H1 (cell line): ENCODE measurements at regions not wholly inside any gene's neighbourhood (a gene's known extent, or its start where the extent isn't known, plus 50 kb on each side); places are given as distances from the start of the nearest gene placed in this dataset.

Experiments
- CTCF ChIA-PET: fragments of 300-600 bp; sonication (Branson Sonifier 250); formaldehyde crosslinking; loops from one replicate; lab custom pipeline; 2021; ENCODE audit not compliant: partially characterized antibody; lab: Charles Lee
- POLR2A ChIA-PET: fragments of 300-600 bp; sonication (Branson Sonifier 250); formaldehyde crosslinking; loops from one replicate; lab custom pipeline; 2021; ENCODE audit warnings: inconsistent platforms; ENCODE audit not compliant: partially characterized antibody; lab: Charles Lee
- DNase-seq, 2 experiments: peaks; one replicate each; pipeline versions ENCODE4 v3.0.0 to v3.0.0-alpha.2; 2010 to 2022; ENCODE audit warnings: low spot score in 2 of 2, low read depth in 1 of 2, mixed read lengths in 1 of 2
- FAIRE-seq: peaks from 2 replicates; lab custom pipeline; 2011; peaks lifted over from hg19 to GRCh38; lab: Jason Lieb, UNC
- H2AFZ ChIP-seq: 2 replicates; pipeline ENCODE4 v1.8.1; 2012; ENCODE audit warnings: low read length, inconsistent platforms
- H2AK5ac ChIP-seq: 2 replicates; pipeline ENCODE4 v1.6.1; 2013; ENCODE audit warnings: low read depth, low read length
- H2BK120ac ChIP-seq: replicated peaks from 2 replicates; pipeline ENCODE3; 2013; ENCODE audit warnings: low read depth, low read length, inconsistent platforms
- H2BK12ac ChIP-seq: 2 replicates; pipeline ENCODE4 v1.6.1; 2013; ENCODE audit warnings: low read depth, low read length
- H2BK15ac ChIP-seq: 2 replicates; pipeline ENCODE4 v1.6.1; 2013; ENCODE audit warnings: low read length
- H2BK20ac ChIP-seq: 2 replicates; pipeline ENCODE4 v1.6.1; 2013; ENCODE audit warnings: low read length
- H2BK5ac ChIP-seq: 2 replicates; pipeline ENCODE4 v1.6.1; 2013; ENCODE audit warnings: low read depth, low read length
- H3K14ac ChIP-seq: 2 replicates; pipeline ENCODE4 v1.6.1; 2013; ENCODE audit warnings: inconsistent platforms; ENCODE audit not compliant: insufficient read length
- H3K18ac ChIP-seq: 2 replicates; pipeline ENCODE4 v1.6.1; 2013; ENCODE audit warnings: low read length; ENCODE audit errors: extremely low read depth
- H3K23ac ChIP-seq: 2 replicates; pipeline ENCODE4 v1.6.1; 2013; ENCODE audit warnings: inconsistent platforms; ENCODE audit not compliant: insufficient read length
- H3K23me2 ChIP-seq: 2 replicates; pipeline ENCODE4 v1.6.1; 2013; ENCODE audit warnings: low read depth, low read length
- H3K27ac ChIP-seq: 2 replicates; pipeline ENCODE4 v1.6.1; 2011; ENCODE audit warnings: low read depth, low read length, inconsistent platforms
- H3K27me3 ChIP-seq, 4 experiments: replicated peaks in 1 of 4; 1 replicate in 1 of 4; 2 replicates in 3 of 4; pipeline versions ENCODE4 v1.6.1 to v1.8.1; 2011 to 2013; ENCODE audit warnings: low read length in 3 of 4, mild to moderate bottlenecking in 3 of 4, inconsistent platforms in 2 of 4, mixed read lengths in 2 of 4, moderate library complexity in 1 of 4; ENCODE audit not compliant: control insufficient read depth in 3 of 4, insufficient read depth in 3 of 4; ENCODE audit errors: extremely low read depth in 1 of 4
- H3K36me3 ChIP-seq, 4 experiments: 2 replicates each; pipeline versions ENCODE4 v1.6.1 to v1.8.1; 2011 to 2013; ENCODE audit warnings: mild to moderate bottlenecking in 4 of 4, low read length in 3 of 4, moderate library complexity in 2 of 4, control low read depth in 1 of 4, inconsistent platforms in 1 of 4; ENCODE audit not compliant: insufficient read depth in 4 of 4, control insufficient read depth in 2 of 4
- H3K4ac ChIP-seq: replicated peaks from 2 replicates; pipeline ENCODE3; 2013; ENCODE audit warnings: low read length, low read depth, mixed read lengths, inconsistent platforms; ENCODE audit not compliant: insufficient read length
- H3K4me1 ChIP-seq, 4 experiments: replicated peaks in 1 of 4; 1 replicate in 1 of 4; 2 replicates in 3 of 4; pipeline versions ENCODE4 v1.6.1 to v1.8.1; 2011 to 2013; ENCODE audit warnings: low read length in 3 of 4, inconsistent platforms in 2 of 4, mixed read lengths in 1 of 4; ENCODE audit not compliant: insufficient read depth in 4 of 4, control insufficient read depth in 3 of 4
- H3K4me2 ChIP-seq, 2 experiments: 2 replicates each; pipeline versions ENCODE4 v1.6.1 to v1.8.1; 2011 to 2013; ENCODE audit warnings: low read depth in 2 of 2, low read length in 2 of 2, control low read depth in 1 of 2, inconsistent platforms in 1 of 2, mild to moderate bottlenecking in 1 of 2; ENCODE audit not compliant: insufficient read depth in 1 of 2
- H3K4me3 ChIP-seq, 4 experiments: fragments of 200-600, 300-600 bp in 1 of 4; sonication (generic), shearing (Covaris generic), sonication (Bioruptor Twin) in 1 of 4; 2 replicates each; pipeline versions ENCODE4 v1.5.1 to v1.8.1; 2011 to 2016; ENCODE audit warnings: low read length in 4 of 4, low read depth in 3 of 4, control low read depth in 2 of 4, inconsistent platforms in 2 of 4, mild to moderate bottlenecking in 2 of 4, mixed read lengths in 1 of 4, moderate library complexity in 1 of 4; ENCODE audit not compliant: insufficient read depth in 2 of 4; ENCODE audit errors: extremely low read depth in 1 of 4
- H3K56ac ChIP-seq: replicated peaks from 2 replicates; pipeline ENCODE3; 2013; ENCODE audit warnings: low read depth, mild to moderate bottlenecking, mixed read lengths, low read length, inconsistent platforms; ENCODE audit not compliant: insufficient read length
- H3K79me1 ChIP-seq: 2 replicates; pipeline ENCODE4 v1.6.1; 2013; ENCODE audit warnings: low read depth, low read length, control low read depth
- H3K79me2 ChIP-seq, 2 experiments: 2 replicates each; pipeline versions ENCODE4 v1.6.1 to v1.8.1; 2012 to 2013; ENCODE audit warnings: low read length in 2 of 2, mild to moderate bottlenecking in 2 of 2, inconsistent platforms in 1 of 2; ENCODE audit not compliant: insufficient read depth in 2 of 2, control insufficient read depth in 1 of 2
- H3K9ac ChIP-seq, 4 experiments: replicated peaks in 1 of 4; 1 replicate in 1 of 4; 2 replicates in 3 of 4; pipeline versions ENCODE4 v1.6.1 to v1.8.1; 2011 to 2013; ENCODE audit warnings: low read depth in 3 of 4, low read length in 3 of 4, control low read depth in 2 of 4, mild to moderate bottlenecking in 2 of 4, moderate library complexity in 2 of 4, inconsistent platforms in 1 of 4; ENCODE audit errors: extremely low read depth in 1 of 4
- H3K9me3 ChIP-seq, 2 experiments: 2 replicates each; pipeline versions ENCODE4 v1.6.1 to v1.8.1; 2012 to 2013; ENCODE audit warnings: mild to moderate bottlenecking in 2 of 2, moderate library complexity in 2 of 2, control low read depth in 1 of 2, inconsistent platforms in 1 of 2, low read depth in 1 of 2, low read length in 1 of 2, mixed read lengths in 1 of 2; ENCODE audit not compliant: insufficient read depth in 2 of 2
- H4K20me1 ChIP-seq, 2 experiments: replicated peaks in 1 of 2; 2 replicates each; pipeline versions ENCODE3 to v1.8.1; 2011 to 2013; ENCODE audit warnings: inconsistent platforms in 2 of 2, low read length in 2 of 2, mild to moderate bottlenecking in 1 of 2; ENCODE audit not compliant: insufficient read depth in 2 of 2, control insufficient read depth in 1 of 2
- H4K5ac ChIP-seq: 2 replicates; pipeline ENCODE4 v1.6.1; 2013; ENCODE audit warnings: low read length, low read depth, mixed read lengths, inconsistent platforms; ENCODE audit not compliant: insufficient read length
- H4K8ac ChIP-seq: 2 replicates; pipeline ENCODE4 v1.8.0; 2013; ENCODE audit warnings: mild to moderate bottlenecking, moderate library complexity, low read length, inconsistent platforms; ENCODE audit not compliant: insufficient read depth; ENCODE audit errors: extremely low read depth
- H4K91ac ChIP-seq: replicated peaks from 2 replicates; pipeline ENCODE3; 2013; ENCODE audit warnings: low read length, mixed read lengths, inconsistent platforms; ENCODE audit not compliant: insufficient read length
- CBX5 ChIP-seq: fragments of 300-800, 300-1000 bp; sonication (generic); IDR thresholded peaks from 2 replicates; pipeline ENCODE4 v1.7.1; 2016; ENCODE audit warnings: antibody characterized with exemption, low read length, low read depth
- CHD1 ChIP-seq: IDR thresholded peaks from 2 replicates; pipeline ENCODE4 v1.6.1; 2012; ENCODE audit warnings: low read depth, low read length, improper control_type of control experiment
- HDAC6 ChIP-seq: IDR thresholded peaks from one replicate; pipeline ENCODE4 v1.7.1; 2012; ENCODE audit warnings: low read depth, mild to moderate bottlenecking, inconsistent platforms, low read length, moderate library complexity
- JUND ChIP-seq: IDR thresholded peaks from 2 replicates; pipeline ENCODE4 v1.6.1; 2011; ENCODE audit warnings: mild to moderate bottlenecking, improper control_type of control experiment, low read length
- NRF1 ChIP-seq: IDR thresholded peaks from 2 replicates; pipeline ENCODE4 v1.6.1; 2011; ENCODE audit warnings: mild to moderate bottlenecking, low read depth, low read length, improper control_type of control experiment
- PHF8 ChIP-seq: fragments of 200-600 bp; sonication (generic); conservative IDR thresholded peaks from 2 replicates; pipeline ENCODE4 v1.7.1; 2012; ENCODE audit warnings: low read depth, mild to moderate bottlenecking, inconsistent platforms, low read length, moderate library complexity
- RAD21 ChIP-seq, 2 experiments: IDR thresholded peaks in 1 of 2; conservative IDR thresholded peaks in 1 of 2; 2 replicates each; pipeline ENCODE4 v1.6.1; 2011; ENCODE audit warnings: low read depth in 2 of 2, low read length in 2 of 2, improper control_type of control experiment in 1 of 2, inconsistent platforms in 1 of 2, mild to moderate bottlenecking in 1 of 2, moderate library complexity in 1 of 2
- RXRA ChIP-seq: IDR thresholded peaks from 2 replicates; pipeline ENCODE4 v1.6.1; 2011; ENCODE audit warnings: low read depth, mild to moderate bottlenecking, low read length, moderate library complexity; ENCODE audit not compliant: insufficient read depth
- SP2 ChIP-seq: IDR thresholded peaks from 2 replicates; pipeline ENCODE4 v1.6.1; 2012; ENCODE audit warnings: mild to moderate bottlenecking, low read length, inconsistent platforms
- SP4 ChIP-seq: IDR thresholded peaks from 2 replicates; pipeline ENCODE4 v1.6.1; 2012; ENCODE audit warnings: low read length, inconsistent platforms
- WGBS, 2 experiments: shearing (Covaris generic) in 1 of 2; methylation state at CpG; one replicate each; pipeline versions ENCODE4 v1.1.6 to v1.1.7; 2013 to 2015; ENCODE audit warnings: low lambda C conversion rate in 2 of 2, mixed read lengths in 2 of 2, inconsistent platforms in 1 of 2, low coverage in 1 of 2, missing lambda C conversion rate in 1 of 2; ENCODE audit not compliant: insufficient replicate concordance in 2 of 2, insufficient coverage in 1 of 2, insufficient read length in 1 of 2; ENCODE audit errors: extremely low coverage in 1 of 2, missing lambda C conversion rate in 1 of 2; 5-methylcytosine and 5-hydroxymethylcytosine counted together

DNA sequence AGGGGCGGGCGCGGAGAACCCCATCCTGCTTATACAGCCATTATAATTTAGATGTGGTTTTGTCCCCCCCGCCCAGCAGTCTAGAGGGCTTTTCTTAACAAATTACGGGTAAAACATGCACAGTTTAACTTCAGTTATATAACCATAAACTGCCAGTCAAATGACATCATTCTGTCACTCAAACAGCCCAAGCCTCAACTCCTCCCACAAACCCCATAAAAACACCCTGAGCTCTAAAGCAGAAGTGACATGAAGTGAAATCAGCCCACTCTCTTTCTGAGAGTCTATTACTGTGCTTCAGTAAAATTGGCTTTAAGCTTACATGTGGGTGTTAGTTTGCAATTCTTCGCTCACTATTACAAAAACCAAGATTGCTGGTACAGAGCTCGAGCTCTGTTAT is 705.1 kb upstream of the GCFC2 start:
- no peak for FAIRE-seq
- no peak for TF ChIP-seq SP2
- no peak for TF ChIP-seq JUND
- TF ChIP-seq HDAC6: no peak
- TF ChIP-seq RAD21 (IDR thresholded peaks at IDR 0.05 in 1 of 2, conservative IDR thresholded peaks at IDR 0.05 in 1 of 2; ENCODE audit: low read depth in 2 of 2, low read length in 2 of 2): no peak
- TF ChIP-seq RXRA: no peak
- no peak for TF ChIP-seq PHF8
- no peak for TF ChIP-seq NRF1
- TF ChIP-seq CBX5: no peak
- no peak for TF ChIP-seq CHD1
- no peak for TF ChIP-seq SP4

More for the DNA sequence above, 705.1 kb upstream of the GCFC2 start:
- ChIA-PET CTCF (no interaction called here), POLR2A (no interaction called here)
- Histone ChIP-seq H2BK120ac (no peak overlapping the region), H3K4ac (no peak overlapping the region), H3K79me2 (no peaks in the 10 kb centered on the region), H3K36me3 (no peaks in the 10 kb centered on the region), H3K4me2 (no peak overlapping the region), H3K9ac (no peak overlapping the region), H2AFZ (no peak overlapping the region; the same call in 1 of the 2 replicates), H4K8ac (no peak overlapping the region), H3K9me3 (no peaks in the 10 kb centered on the region), H3K27me3 (no peaks in the 10 kb centered on the region), H2BK15ac (no peak overlapping the region), H3K56ac (no peak overlapping the region), H3K23ac (no peak overlapping the region), H4K5ac (no peak overlapping the region), H2BK20ac (no peak overlapping the region), H4K91ac (no peak overlapping the region), H3K14ac (no peak overlapping the region), H3K27ac (no peak overlapping the region), H3K18ac (no peak overlapping the region), H2BK5ac (no peak overlapping the region), H4K20me1 (no peaks in the 10 kb centered on the region), H2BK12ac (no peak overlapping the region), H3K23me2 (no peaks in the 10 kb centered on the region; the same call in 1 of the 2 replicates), H3K79me1 (no peaks in the 10 kb centered on the region), H2AK5ac (no peak overlapping the region), H3K4me3 (no peak overlapping the region), H3K4me1 (0 out of 7 replicates have a peak, but pooled peaks cover 0 to 4% (median under 1%) of the 10 kb centered on the region in 4 experiments)
- 95% methylated on average over 4 of the region's 7 CpGs; no CpG with 5 or more reads in 1 of the 2 experiments for WGBS, 2 experiments
- no peak for DNase-seq
